GM20000 (cell line): ENCODE measurements at regions not wholly inside any gene's neighbourhood (a gene's known extent, or its start where the extent isn't known, plus 50 kb on each side); places are given as distances from the start of the nearest gene placed in this dataset.
"Not testable (repeated sequence)": the region's sequence is repeated elsewhere in the genome, so short reads cannot be mapped to it uniquely, and the experiment has no call there.

Experiments used
- DNase-seq: peaks from one replicate; pipeline ENCODE4 v3.0.0; 2012; ENCODE audit warnings: low spot score
- CTCF ChIP-seq: IDR thresholded peaks from 2 replicates; pipeline ENCODE4 v1.5.1; 2012; ENCODE audit warnings: mild to moderate bottlenecking, control low read depth; ENCODE audit errors: extremely low read depth, missing control alignments

GRCh38 chr2:198545411-198545810 is 741.0 kb downstream of the PLCL1 start:
- no peak for TF ChIP-seq CTCF
- no peak for DNase-seq

- TF ChIP-seq CTCF: no peak
- no peak for DNase-seq
These were observed 740.1 kb downstream of the PLCL1 start for GRCh38 chr2:198544461-198544860.

GRCh38 chr2:198534756-198535155 is 730.4 kb downstream of the PLCL1 start:
- DNase-seq: no peak
- TF ChIP-seq CTCF: no peak

GRCh38 chr2:198525211-198525969 is 721.0 kb downstream of the PLCL1 start:
- no peak for DNase-seq
- no peak for TF ChIP-seq CTCF

- TF ChIP-seq CTCF: no peak
- no peak for DNase-seq
These were observed 719.3 kb downstream of the PLCL1 start for GRCh38 chr2:198523710-198524109.

GRCh38 chr2:198518935-198519334 is 714.5 kb downstream of the PLCL1 start:
- no peak for DNase-seq
- no peak for TF ChIP-seq CTCF

GRCh38 chr2:198517976-198518375 is 713.6 kb downstream of the PLCL1 start:
- DNase-seq: no peak
- TF ChIP-seq CTCF: no peak

GRCh38 chr2:198508610-198509009 is 704.2 kb downstream of the PLCL1 start:
- DNase-seq: not testable (repeated sequence)
